Calu3 (cell line): ENCODE measurements at regions not wholly inside any gene's neighbourhood (a gene's known extent, or its start where the extent isn't known, plus 50 kb on each side); places are given as distances from the start of the nearest gene placed in this dataset.

Experiments
- BruUV-seq: library from RNA; stranded (reverse); fragments of 400-500 nt; replicated peaks from 2 replicates; lab custom pipeline; 2021; lab: Mats Ljungman, UMichigan
- CTCF ChIA-PET: fragments of 300-600 bp; sonication (Branson Sonifier 250); formaldehyde crosslinking; loops from one replicate; lab custom pipeline; 2022; ENCODE audit warnings: antibody characterized with exemption; lab: Charles Lee
- DNase-seq: peaks from one replicate; pipeline ENCODE4 v3.0.0; 2022
- H3K27ac Mint-ChIP-seq: one replicate; pipeline ENCODE4 v1.8.0; 2022; ENCODE audit warnings: mixed read lengths; ENCODE audit not compliant: unreplicated experiment
- H3K27me3 Mint-ChIP-seq: one replicate; pipeline ENCODE4 v1.8.0; 2022; ENCODE audit warnings: mixed read lengths; ENCODE audit not compliant: unreplicated experiment
- H3K36me3 Mint-ChIP-seq: one replicate; pipeline ENCODE4 v1.8.0; 2022; ENCODE audit warnings: mild to moderate bottlenecking, moderate library complexity, mixed read lengths; ENCODE audit not compliant: insufficient read depth, unreplicated experiment
- H3K4me1 Mint-ChIP-seq: one replicate; pipeline ENCODE4 v1.8.0; 2022; ENCODE audit warnings: mild to moderate bottlenecking, low read depth, mixed read lengths; ENCODE audit not compliant: unreplicated experiment
- H3K4me3 Mint-ChIP-seq: one replicate; pipeline ENCODE4 v1.8.0; 2022; ENCODE audit warnings: mild to moderate bottlenecking, low read depth, moderate library complexity, mixed read lengths; ENCODE audit not compliant: unreplicated experiment
- H3K9me3 Mint-ChIP-seq: one replicate; pipeline ENCODE4 v1.8.0; 2022; ENCODE audit warnings: low read depth, mixed read lengths; ENCODE audit not compliant: unreplicated experiment
- CTCF ChIP-seq: fragments of 200-600 bp; IDR thresholded peaks from one replicate; pipeline ENCODE4 v1.8.0; 2022; ENCODE audit warnings: antibody characterized with exemption; ENCODE audit not compliant: unreplicated experiment
- intact Hi-C: fragments of 100-400 bp; cut with micrococcal nuclease; formaldehyde crosslinking; loops from one replicate; pipeline ENCODE4 v1.10.0; 2022; ENCODE audit not compliant: unreplicated experiment

GRCh38 chr2:8595811-8596600 is 85.8 kb upstream of the ID2 start:
- H3K4me3 Mint-ChIP-seq = no peak overlapping the region
- DNase-seq = no peak
- no TSS peak for BruUV-seq
- H3K36me3 Mint-ChIP-seq = peaks cover 8% of the 10 kb centered on the region
- H3K27me3 Mint-ChIP-seq = no peaks in the 10 kb centered on the region
- no peak overlapping the region for H3K27ac Mint-ChIP-seq
- H3K9me3 Mint-ChIP-seq = no peaks in the 10 kb centered on the region
- TF ChIP-seq CTCF = no peak
- peaks cover 15% of the 10 kb centered on the region for H3K4me1 Mint-ChIP-seq
- CTCF ChIA-PET = interaction anchor here (0.6 kb wide), 1 partner anchor 1485 kb away, joined by 5 read pairs; no protein-coding TSS in a partner anchor
- intact Hi-C loops = no loop called here

DNA sequence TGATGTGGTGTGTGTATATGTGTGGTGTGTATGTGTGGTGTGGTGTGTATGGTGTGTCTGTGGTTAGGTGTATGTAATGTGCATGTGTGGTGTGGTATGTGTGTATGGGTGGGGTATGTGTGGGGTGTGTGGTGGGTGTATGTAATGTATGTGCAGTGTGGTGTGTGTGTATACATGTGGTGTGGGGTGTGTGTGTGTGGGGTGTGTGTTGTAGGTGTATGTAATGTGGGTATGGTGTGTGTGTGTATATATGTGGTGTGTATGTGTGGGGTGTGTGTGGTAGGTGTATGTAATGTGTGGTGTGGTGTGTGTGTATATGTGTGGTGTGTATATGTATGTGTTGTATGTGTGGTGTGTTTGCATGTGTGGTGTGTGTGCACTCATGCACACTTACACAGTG is 84.8 kb upstream of the ID2 start:
- DNase-seq = no peak
- intact Hi-C loops = no loop called here
- no peaks in the 10 kb centered on the region for H3K9me3 Mint-ChIP-seq
- peak overlapping the region; percentile 11 for H3K27ac Mint-ChIP-seq
- TF ChIP-seq CTCF = no peak
- no TSS peak for BruUV-seq
- H3K36me3 Mint-ChIP-seq = peaks cover 8% of the 10 kb centered on the region
- no peak overlapping the region for H3K4me3 Mint-ChIP-seq
- H3K4me1 Mint-ChIP-seq = peaks cover 15% of the 10 kb centered on the region
- H3K27me3 Mint-ChIP-seq = no peaks in the 10 kb centered on the region
- CTCF ChIA-PET = no interaction called here

GRCh38 chr2:8597559-8598225 is 84.2 kb upstream of the ID2 start:
- Mint-ChIP-seq H3K27ac (peak overlapping the region; percentile 12), H3K27me3 (no peaks in the 10 kb centered on the region), H3K9me3 (no peaks in the 10 kb centered on the region), H3K4me3 (no peak overlapping the region), H3K4me1 (peaks cover 21% of the 10 kb centered on the region), H3K36me3 (peaks cover 8% of the 10 kb centered on the region)
- no peak for DNase-seq
- intact Hi-C loops = no loop called here
- CTCF ChIA-PET = no interaction called here
- no peak for TF ChIP-seq CTCF
- no TSS peak for BruUV-seq

- H3K4me1 Mint-ChIP-seq = peaks cover 28% of the 10 kb centered on the region
- CTCF ChIA-PET = no interaction called here
- H3K27ac Mint-ChIP-seq = peak overlapping the region; percentile 12
- H3K4me3 Mint-ChIP-seq = no peak overlapping the region
- H3K36me3 Mint-ChIP-seq = peaks cover 8% of the 10 kb centered on the region
- intact Hi-C loops = no loop called here
- H3K9me3 Mint-ChIP-seq = no peaks in the 10 kb centered on the region
- TF ChIP-seq CTCF = no peak
- DNase-seq = peak; percentile 36
- no TSS peak for BruUV-seq
- no peaks in the 10 kb centered on the region for H3K27me3 Mint-ChIP-seq
Measured at GRCh38 chr2:8598295-8599165, 83.3 kb upstream of the ID2 start.
